SK-N-SH (cell line): ENCODE measurements at regions not wholly inside any gene's neighbourhood (a gene's known extent, or its start where the extent isn't known, plus 50 kb on each side); places are given as distances from the start of the nearest gene placed in this dataset.

ENCODE experiments used
- CTCF ChIA-PET: fragments of 300-600, 350-600 bp; formaldehyde crosslinking; extraction: SDS; loops from one replicate; lab custom pipeline; 2021; lab: Yijun Ruan, JAX
- POLR2A ChIA-PET: fragments of 350-600 bp; sonication (Branson Sonifier 250); formaldehyde crosslinking; extraction: SDS; loops from one replicate; lab custom pipeline; 2020; ENCODE audit warnings: antibody characterized with exemption, inconsistent platforms; lab: Yijun Ruan, JAX
- DNase-seq: peaks from one replicate; pipeline ENCODE4 v3.0.0; 2012
- H2AFZ ChIP-seq: fragments of 200-600 bp; sonication (generic); 2 replicates; pipeline ENCODE4 v1.8.1; 2016; ENCODE audit warnings: antibody characterized with exemption, mild to moderate bottlenecking, low read depth
- H3F3A ChIP-seq: fragments of 200-600 bp; sonication (generic); replicated peaks from 2 replicates; pipeline ENCODE3; 2016; ENCODE audit warnings: antibody characterized with exemption, mild to moderate bottlenecking; ENCODE audit not compliant: insufficient read depth
- H3K27ac ChIP-seq, 2 experiments: fragments of 200-500 bp in 1 of 2; fragments of 200-600 bp in 1 of 2; sonication (Bioruptor generic) in 1 of 2; sonication (generic), shearing (Covaris generic) in 1 of 2; 2 replicates each; pipeline versions ENCODE4 v1.5.1 to v1.6.1; 2014 to 2016; ENCODE audit warnings: low read depth in 2 of 2, inconsistent platforms in 1 of 2, low read length in 1 of 2, mild to moderate bottlenecking in 1 of 2, mixed read lengths in 1 of 2
- H3K27me3 ChIP-seq: fragments of 200-600 bp; sonication (generic), shearing (Covaris generic); 2 replicates; pipeline ENCODE4 v1.6.1; 2016; ENCODE audit warnings: mixed run types; ENCODE audit not compliant: insufficient read depth
- H3K36me3 ChIP-seq, 2 experiments: fragments of 200-500 bp in 1 of 2; fragments of 200-600 bp in 1 of 2; sonication (Bioruptor generic) in 1 of 2; sonication (generic) in 1 of 2; replicated peaks in 1 of 2; 2 replicates each; pipeline versions ENCODE3 to v1.5.1; 2014 to 2016; ENCODE audit warnings: low read length in 1 of 2, mild to moderate bottlenecking in 1 of 2; ENCODE audit not compliant: insufficient read depth in 2 of 2, control insufficient read depth in 1 of 2
- H3K4me1 ChIP-seq, 2 experiments: fragments of 200-500 bp in 1 of 2; fragments of 200-600 bp in 1 of 2; sonication (Bioruptor generic) in 1 of 2; sonication (generic), shearing (Covaris generic) in 1 of 2; 2 replicates each; pipeline versions ENCODE4 v1.5.1 to v1.6.1; 2014 to 2016; ENCODE audit warnings: low read depth in 1 of 2, low read length in 1 of 2, mixed run types in 1 of 2; ENCODE audit not compliant: insufficient read depth in 2 of 2, control insufficient read depth in 1 of 2
- H3K4me2 ChIP-seq: fragments of 200-600 bp; sonication (generic), shearing (Covaris generic); 2 replicates; pipeline ENCODE4 v1.6.1; 2017; ENCODE audit warnings: mixed run types
- H3K4me3 ChIP-seq, 2 experiments: fragments of 200-500 bp in 1 of 2; fragments of 200-600 bp in 1 of 2; sonication (Bioruptor generic) in 1 of 2; sonication (generic), shearing (Covaris generic) in 1 of 2; 2 replicates each; pipeline versions ENCODE4 v1.5.1 to v1.8.1; 2014 to 2016; ENCODE audit warnings: low read depth in 2 of 2, inconsistent platforms in 1 of 2, low read length in 1 of 2, mild to moderate bottlenecking in 1 of 2, mixed read lengths in 1 of 2, moderate library complexity in 1 of 2
- H3K79me2 ChIP-seq: fragments of 200-600 bp; sonication (generic); 2 replicates; pipeline ENCODE4 v1.8.1; 2017; ENCODE audit warnings: mild to moderate bottlenecking; ENCODE audit not compliant: insufficient read depth
- H3K9ac ChIP-seq: fragments of 200-600 bp; sonication (generic); 2 replicates; pipeline ENCODE4 v1.6.1; 2017; ENCODE audit warnings: mixed run types
- H3K9me2 ChIP-seq: fragments of 200-600 bp; sonication (generic); 2 replicates; pipeline ENCODE4 v1.6.1; 2017; ENCODE audit warnings: mixed run types
- H3K9me3 ChIP-seq: fragments of 200-600 bp; sonication (generic); 2 replicates; pipeline ENCODE4 v1.6.1; 2017; ENCODE audit warnings: mixed run types, mild to moderate bottlenecking, moderate library complexity
- H4K20me1 ChIP-seq: fragments of 200-600 bp; sonication (generic); 2 replicates; pipeline ENCODE4 v1.6.1; 2017; ENCODE audit warnings: mild to moderate bottlenecking, mixed run types; ENCODE audit not compliant: insufficient read depth
- ELF1 ChIP-seq: IDR thresholded peaks from 2 replicates; pipeline ENCODE4 v1.4.0; 2012
- GABPA ChIP-seq: IDR thresholded peaks from 2 replicates; pipeline ENCODE4 v1.4.0; 2012; ENCODE audit warnings: low read depth, mild to moderate bottlenecking
- RCOR1 ChIP-seq: fragments of 150-350 bp; IDR thresholded peaks from 2 replicates; pipeline ENCODE4 v1.6.1; 2017; ENCODE audit warnings: antibody characterized with exemption, low read length
- RFX5 ChIP-seq: IDR thresholded peaks from 2 replicates; pipeline ENCODE4 v1.6.1; 2012; ENCODE audit warnings: mild to moderate bottlenecking, improper control_type of control experiment, low read length
- TAF1 ChIP-seq: IDR thresholded peaks from 2 replicates; pipeline ENCODE4 v1.6.1; 2012; ENCODE audit warnings: low read depth, mild to moderate bottlenecking, low read length, moderate library complexity, borderline replicate concordance
- USF2 ChIP-seq: fragments of 150-350 bp; IDR thresholded peaks from 2 replicates; pipeline ENCODE4 v1.6.1; 2017; ENCODE audit warnings: antibody characterized with exemption, low read length, low read depth, borderline replicate concordance
- WGBS: methylation state at CpG from one replicate; pipeline ENCODE4 v1.1.6; 2017; ENCODE audit warnings: low lambda C conversion rate; 5-methylcytosine and 5-hydroxymethylcytosine counted together
- TF ChIP-seq, protein P1 (sequence below): IDR thresholded peaks from 2 replicates; pipeline ENCODE4 v1.4.0; 2012; ENCODE audit warnings: low read depth, borderline replicate concordance
- TF ChIP-seq, protein P2 (sequence below): fragments of 150-350 bp; IDR thresholded peaks from 2 replicates; pipeline ENCODE4 v1.6.1; 2016; ENCODE audit warnings: mild to moderate bottlenecking, low read depth, low read length
- TF ChIP-seq, protein P3 (sequence below): IDR thresholded peaks from 2 replicates; pipeline ENCODE4 v1.6.1; 2012; ENCODE audit warnings: mild to moderate bottlenecking, low read depth, low read length, moderate library complexity

DNA sequence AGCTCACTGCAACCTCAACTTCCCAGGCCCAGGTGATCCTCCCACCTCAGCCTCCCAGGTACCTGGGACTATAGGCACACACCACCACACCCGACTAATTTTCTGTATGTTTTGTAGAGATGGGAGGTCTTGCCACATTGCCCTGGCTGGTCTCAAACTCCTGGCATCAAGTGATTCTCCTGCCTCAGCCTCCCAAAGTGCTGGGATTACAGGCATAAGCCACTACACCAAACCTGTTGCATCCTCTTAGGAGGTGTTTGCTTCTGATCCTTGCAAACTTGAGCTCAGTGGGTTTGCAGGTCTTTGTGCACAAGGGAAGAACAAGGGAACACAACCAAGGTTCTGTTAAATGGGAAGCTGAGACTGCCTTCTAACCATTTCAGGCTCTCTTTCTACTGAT, 184.6 kb downstream of the ARHGAP12 start:
- POLR2A ChIA-PET: no interaction called here
- WGBS: 89% methylated on average over 1 of the region's 1 CpG
- no peak overlapping the region for H3K27ac ChIP-seq

More for the DNA sequence above, 184.6 kb downstream of the ARHGAP12 start:
- DNase-seq: no peak
- Histone ChIP-seq H3K9me2 (no peaks in the 10 kb centered on the region), H2AFZ (no peak overlapping the region), H3K4me3 (no peak overlapping the region), H3K27me3 (no peaks in the 10 kb centered on the region), H4K20me1 (no peaks in the 10 kb centered on the region), H3K9me3 (no peaks in the 10 kb centered on the region), H3K4me1 (peaks cover 2 to 11% of the 10 kb centered on the region in 2 experiments; a peak in 3 of 4 replicates), H3K79me2 (no peaks in the 10 kb centered on the region), H3F3A (peaks cover 14% of the 10 kb centered on the region), H3K4me2 (no peak overlapping the region), H3K36me3 (no peaks in the 10 kb centered on the region), H3K9ac (no peak overlapping the region)
- TF ChIP-seq, protein P1, sequence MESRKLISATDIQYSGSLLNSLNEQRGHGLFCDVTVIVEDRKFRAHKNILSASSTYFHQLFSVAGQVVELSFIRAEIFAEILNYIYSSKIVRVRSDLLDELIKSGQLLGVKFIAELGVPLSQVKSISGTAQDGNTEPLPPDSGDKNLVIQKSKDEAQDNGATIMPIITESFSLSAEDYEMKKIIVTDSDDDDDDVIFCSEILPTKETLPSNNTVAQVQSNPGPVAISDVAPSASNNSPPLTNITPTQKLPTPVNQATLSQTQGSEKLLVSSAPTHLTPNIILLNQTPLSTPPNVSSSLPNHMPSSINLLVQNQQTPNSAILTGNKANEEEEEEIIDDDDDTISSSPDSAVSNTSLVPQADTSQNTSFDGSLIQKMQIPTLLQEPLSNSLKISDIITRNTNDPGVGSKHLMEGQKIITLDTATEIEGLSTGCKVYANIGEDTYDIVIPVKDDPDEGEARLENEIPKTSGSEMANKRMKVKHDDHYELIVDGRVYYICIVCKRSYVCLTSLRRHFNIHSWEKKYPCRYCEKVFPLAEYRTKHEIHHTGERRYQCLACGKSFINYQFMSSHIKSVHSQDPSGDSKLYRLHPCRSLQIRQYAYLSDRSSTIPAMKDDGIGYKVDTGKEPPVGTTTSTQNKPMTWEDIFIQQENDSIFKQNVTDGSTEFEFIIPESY: no peak
- TF ChIP-seq TAF1: no peak
- no peak for TF ChIP-seq RCOR1
- TF ChIP-seq, protein P2, sequence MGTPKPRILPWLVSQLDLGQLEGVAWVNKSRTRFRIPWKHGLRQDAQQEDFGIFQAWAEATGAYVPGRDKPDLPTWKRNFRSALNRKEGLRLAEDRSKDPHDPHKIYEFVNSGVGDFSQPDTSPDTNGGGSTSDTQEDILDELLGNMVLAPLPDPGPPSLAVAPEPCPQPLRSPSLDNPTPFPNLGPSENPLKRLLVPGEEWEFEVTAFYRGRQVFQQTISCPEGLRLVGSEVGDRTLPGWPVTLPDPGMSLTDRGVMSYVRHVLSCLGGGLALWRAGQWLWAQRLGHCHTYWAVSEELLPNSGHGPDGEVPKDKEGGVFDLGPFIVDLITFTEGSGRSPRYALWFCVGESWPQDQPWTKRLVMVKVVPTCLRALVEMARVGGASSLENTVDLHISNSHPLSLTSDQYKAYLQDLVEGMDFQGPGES: no peak
- no peak for TF ChIP-seq ELF1
- no peak for TF ChIP-seq RFX5
- no peak for TF ChIP-seq USF2
- no peak for TF ChIP-seq GABPA
- TF ChIP-seq, protein P3, sequence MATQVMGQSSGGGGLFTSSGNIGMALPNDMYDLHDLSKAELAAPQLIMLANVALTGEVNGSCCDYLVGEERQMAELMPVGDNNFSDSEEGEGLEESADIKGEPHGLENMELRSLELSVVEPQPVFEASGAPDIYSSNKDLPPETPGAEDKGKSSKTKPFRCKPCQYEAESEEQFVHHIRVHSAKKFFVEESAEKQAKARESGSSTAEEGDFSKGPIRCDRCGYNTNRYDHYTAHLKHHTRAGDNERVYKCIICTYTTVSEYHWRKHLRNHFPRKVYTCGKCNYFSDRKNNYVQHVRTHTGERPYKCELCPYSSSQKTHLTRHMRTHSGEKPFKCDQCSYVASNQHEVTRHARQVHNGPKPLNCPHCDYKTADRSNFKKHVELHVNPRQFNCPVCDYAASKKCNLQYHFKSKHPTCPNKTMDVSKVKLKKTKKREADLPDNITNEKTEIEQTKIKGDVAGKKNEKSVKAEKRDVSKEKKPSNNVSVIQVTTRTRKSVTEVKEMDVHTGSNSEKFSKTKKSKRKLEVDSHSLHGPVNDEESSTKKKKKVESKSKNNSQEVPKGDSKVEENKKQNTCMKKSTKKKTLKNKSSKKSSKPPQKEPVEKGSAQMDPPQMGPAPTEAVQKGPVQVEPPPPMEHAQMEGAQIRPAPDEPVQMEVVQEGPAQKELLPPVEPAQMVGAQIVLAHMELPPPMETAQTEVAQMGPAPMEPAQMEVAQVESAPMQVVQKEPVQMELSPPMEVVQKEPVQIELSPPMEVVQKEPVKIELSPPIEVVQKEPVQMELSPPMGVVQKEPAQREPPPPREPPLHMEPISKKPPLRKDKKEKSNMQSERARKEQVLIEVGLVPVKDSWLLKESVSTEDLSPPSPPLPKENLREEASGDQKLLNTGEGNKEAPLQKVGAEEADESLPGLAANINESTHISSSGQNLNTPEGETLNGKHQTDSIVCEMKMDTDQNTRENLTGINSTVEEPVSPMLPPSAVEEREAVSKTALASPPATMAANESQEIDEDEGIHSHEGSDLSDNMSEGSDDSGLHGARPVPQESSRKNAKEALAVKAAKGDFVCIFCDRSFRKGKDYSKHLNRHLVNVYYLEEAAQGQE: no peak
- CTCF ChIA-PET: interaction anchor here (0.6 to 1.4 kb wide), 2 partner anchors 15 to 781 kb away, joined by 3 read pairs; no protein-coding TSS in a partner anchor
